ENCODE measurements at regions not wholly inside any gene's neighbourhood (a gene's known extent, or its start where the extent isn't known, plus 50 kb on each side); places are given as distances from the start of the nearest gene placed in this dataset.
"Not testable (repeated sequence)": the region's sequence is repeated elsewhere in the genome, so short reads cannot be mapped to it uniquely, and the experiment has no call there.

DNA sequence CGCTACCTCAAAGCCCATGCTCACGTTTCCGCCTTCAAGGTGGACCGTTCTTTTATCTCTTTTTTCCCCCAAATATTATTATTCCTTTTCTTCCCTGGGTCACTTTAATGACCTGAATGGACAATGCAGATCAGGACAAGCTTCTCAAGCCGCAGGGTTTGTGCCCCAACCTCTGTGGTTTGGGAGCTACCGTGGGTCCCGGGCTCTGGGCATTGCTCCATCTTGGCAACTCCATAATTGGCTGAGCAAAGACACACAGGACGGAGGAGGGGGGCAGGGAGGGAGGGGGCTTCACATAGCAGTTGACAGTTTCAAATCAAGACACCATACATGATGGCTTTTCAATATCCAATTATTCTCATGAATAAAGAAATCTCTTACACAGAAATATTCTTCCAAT, 308.1 kb upstream of the FZD8 start:
- no peak for DNase-seq

DNA sequence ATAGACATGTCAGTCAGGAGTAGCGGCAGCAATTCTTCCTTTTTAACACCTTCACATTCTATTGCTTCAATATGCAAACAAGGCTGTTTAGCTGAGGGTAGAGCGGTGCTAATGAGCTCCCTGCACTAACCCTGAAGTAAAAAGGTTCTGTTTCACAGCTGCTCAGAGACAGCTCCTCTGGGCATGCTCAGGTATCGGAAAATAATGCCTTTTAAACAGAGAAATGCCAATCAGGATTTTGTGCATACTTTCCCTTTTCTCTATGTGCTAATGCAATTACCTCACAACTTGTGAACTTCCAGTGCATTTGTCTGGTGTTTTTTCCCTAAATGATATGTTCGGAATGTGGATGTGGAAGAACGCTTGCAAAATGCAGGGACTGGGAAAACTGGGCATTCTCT, 307.7 kb upstream of the FZD8 start:
- DNase-seq, result peak; percentile 39

DNA sequence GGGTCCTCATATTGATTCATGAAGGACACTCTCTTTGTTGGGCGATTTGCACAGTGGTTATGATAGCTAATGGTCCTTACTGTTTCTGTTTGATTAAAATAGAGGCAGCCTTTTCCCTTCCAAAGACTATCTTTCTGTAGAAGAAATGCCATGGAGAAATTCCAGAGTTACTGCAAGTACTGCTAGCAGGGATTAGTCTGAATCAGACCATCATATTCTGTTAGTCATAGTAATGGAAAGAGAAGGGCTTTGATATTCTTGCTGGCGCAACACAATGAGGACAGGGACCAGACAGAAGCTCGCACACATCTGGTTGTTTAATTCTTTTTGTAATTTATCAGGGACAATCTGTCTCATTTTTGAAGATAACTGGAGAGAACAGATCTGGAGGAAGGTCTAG, 304.5 kb upstream of the FZD8 start:
- DNase-seq, result no peak

DNA sequence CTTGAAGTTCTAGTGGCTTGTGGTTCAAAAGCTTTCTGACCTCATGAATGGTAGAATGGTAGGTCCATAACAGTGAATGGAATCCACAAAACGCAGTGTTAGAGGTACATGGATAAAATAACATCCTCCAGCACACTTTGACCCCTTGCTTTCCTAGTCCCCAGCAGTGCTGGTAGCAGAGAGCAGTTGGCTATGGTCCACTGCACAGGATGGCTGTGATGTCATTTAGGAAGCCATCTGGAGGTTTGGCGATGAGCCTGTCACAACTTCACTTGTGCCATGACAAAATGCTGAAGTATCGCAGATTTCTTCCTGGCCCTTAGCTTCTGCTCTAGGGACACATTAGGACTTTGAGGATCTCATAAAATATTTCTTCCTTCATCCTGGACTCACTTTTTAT, 300.0 kb upstream of the FZD8 start:
- no peak for DNase-seq

DNA sequence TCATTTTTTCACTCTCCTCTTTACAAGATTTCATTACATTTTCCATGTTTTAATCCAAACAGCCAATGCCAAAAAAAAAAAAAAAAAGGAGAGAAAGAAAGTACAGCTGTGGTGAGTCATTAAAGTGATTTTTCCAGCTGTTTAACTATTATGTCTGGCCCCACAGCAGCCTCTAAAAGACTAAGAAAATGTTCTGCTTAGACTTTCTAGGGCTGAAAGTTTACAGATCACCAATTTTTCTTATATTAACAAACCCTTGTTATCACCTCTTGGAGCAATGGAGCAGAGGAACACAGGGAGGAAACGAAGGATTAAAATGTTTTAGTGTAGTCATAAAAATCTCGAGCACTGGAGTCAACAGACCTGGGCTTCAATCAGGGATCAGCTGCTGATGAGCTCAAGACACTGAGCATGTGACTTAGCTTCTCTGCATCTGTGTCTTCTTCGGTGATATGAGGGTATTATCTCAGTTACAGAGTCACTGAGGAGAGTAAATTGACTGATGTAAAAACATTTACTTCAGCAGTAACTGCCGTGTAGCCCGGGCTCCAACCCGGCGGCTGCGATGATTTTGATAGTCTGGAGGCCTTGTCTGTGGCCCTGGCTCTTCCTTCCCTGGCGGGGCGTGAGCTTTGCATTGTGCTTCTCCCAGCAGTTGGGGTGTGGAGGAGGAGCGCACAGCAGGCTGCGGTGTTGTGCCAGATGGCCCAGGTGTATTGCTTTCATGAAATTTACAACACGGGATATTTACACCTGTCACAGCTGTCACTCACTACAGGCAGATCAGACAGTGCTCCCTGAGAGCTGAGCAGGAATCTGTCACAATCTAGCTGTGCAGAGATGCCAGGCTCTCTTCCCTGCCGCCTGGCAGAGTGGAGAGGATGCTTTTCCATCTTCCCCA, 298.3 kb upstream of the FZD8 start:
- peak; percentile 52 for DNase-seq

DNA sequence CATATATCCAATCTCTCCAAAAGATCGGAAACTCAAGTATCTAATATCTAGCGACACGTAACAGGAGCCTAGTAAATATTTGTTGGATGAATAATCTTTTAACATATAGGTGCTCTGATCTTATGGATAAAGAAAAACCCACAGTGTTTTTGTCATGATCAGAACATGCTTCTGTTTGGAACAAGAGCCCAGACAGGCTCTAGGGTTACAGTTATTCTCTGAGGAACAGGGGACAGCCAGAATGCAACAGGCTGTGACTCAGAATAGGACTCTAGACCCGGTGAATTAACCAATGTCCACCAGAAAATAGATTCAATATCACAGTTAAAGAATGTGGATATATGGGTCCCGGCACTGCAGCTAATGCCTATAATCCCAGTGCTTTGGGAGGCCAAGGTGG, 296.1 kb upstream of the FZD8 start:
- DNase-seq, result no peak

DNA sequence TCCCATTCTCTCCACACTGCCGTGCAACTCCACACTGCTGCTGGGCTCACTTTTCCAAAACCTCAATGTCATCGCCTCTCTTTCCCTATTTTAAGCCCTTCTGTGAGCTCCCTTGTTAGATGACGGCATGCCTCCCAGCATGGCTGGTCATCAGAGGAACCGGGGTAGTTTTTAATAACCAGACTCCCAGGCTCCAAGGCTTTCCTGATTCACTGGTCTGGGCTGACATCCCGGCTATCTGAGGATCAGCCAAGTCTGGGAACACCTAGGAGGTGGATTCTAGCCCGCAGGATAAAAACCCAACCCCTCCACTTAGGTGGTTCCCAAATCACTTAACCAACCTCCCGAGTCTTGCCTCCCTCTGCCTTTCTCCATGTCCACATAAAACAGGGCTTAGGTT, 295.4 kb upstream of the FZD8 start:
- DNase-seq, result no peak

DNA sequence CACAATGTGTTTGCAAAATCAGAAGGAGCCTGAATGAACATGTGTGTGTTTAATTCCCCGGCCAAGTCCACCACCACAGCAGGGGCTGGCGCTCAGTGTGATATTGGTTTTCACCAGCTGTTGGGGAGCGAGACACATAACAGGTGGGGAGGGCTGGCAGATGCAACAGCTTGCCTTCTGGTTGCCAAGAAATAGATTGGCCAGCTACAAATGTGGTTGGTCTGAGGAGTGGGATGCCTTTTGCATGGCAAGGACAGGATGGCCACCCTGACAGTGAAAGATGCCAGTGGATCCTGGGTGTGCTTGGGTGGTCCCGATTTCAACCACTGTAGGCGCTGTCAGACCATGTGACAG, 292.5 kb upstream of the FZD8 start:
- DNase-seq, result no peak

DNA sequence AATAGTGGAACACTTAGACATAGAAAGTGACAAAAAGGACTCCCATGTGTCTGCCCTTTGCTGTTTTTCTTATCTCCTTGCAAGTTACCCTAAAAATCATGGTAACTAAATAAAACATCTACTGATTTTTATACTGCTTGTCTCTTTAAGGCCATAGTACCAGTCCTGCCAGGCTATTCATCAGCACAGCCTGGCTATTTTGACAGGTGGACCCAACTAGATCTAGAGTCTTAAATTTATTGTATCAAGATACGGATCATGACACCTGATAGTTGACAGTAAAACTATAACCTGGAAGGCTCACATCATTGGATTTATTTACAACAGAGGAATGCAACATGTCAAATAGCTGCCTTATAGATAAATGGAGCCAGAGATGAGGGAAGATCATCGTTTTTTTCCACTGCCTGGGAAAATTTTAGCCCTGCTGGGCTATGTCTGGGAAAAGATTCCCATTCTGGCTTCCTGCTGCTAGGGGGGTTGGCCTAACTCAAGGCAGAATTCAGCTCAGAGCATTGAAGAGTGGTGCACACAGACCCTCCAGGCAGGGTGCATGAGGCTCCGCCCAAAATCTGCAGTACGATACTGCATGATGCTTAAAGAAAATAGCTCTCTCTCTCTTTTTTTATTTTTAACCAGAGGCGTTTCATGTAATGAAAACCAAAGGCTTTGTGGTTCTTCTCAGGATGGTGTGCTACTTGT, 292.0 kb upstream of the FZD8 start:
- peak; percentile 51 for DNase-seq

DNA sequence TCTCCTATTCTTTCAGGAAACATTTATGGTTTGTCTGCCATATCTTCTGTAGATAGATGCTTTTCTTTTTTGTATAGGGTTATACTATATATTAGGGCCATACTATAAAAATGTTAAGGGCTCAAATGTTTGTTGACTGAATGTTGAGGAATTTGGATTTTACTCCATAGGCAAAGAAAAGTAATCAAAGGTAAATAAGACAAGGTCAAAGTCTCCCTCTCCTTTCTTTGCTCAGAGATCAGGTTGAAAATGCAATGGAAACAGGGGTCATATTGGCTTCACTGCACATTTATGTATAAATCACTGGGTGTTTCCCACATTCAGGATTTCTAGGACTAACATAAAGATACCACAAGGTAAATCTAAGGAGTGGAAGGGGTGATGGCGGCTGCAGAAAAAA, 291.4 kb upstream of the FZD8 start:
- DNase-seq, result no peak

DNA sequence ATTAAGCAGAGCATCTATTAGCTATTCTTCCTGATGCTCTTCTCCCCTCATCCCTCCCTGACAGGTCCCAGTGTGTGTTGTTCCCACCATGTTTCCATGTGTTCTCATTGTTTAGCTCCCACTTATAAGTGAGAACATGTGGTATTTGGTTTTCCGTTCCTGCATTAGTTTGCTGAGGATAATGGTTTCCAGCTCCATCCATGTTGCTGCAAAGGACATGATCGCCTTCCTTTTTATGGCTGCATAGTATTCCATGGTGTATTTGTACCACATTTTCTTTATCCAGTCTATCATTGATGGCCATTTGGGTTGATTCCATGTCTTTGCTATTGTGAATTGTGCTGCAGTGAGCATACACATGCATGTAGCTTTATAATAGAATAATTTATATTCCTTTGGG, 287.9 kb upstream of the FZD8 start:
- not testable (repeated sequence) for DNase-seq

DNA sequence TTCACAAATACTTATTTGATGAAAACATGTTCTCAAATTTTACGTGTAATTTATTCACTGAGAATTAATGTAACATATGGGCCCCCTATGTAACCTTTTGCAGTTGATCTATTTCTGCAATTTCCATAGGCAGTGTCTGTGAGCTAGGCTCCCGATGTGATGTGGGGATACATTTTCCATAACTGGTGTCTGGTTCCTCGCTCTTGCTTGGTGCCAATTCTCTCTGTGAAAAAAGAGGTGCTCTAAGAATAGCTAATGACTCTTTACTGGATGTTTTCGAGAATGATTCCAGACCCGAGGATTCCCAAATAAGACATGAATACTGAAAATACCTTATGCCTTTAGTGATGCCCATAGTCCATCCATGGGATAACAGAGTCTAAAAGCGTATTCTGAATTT, 286.7 kb upstream of the FZD8 start:
- no peak for DNase-seq

DNA sequence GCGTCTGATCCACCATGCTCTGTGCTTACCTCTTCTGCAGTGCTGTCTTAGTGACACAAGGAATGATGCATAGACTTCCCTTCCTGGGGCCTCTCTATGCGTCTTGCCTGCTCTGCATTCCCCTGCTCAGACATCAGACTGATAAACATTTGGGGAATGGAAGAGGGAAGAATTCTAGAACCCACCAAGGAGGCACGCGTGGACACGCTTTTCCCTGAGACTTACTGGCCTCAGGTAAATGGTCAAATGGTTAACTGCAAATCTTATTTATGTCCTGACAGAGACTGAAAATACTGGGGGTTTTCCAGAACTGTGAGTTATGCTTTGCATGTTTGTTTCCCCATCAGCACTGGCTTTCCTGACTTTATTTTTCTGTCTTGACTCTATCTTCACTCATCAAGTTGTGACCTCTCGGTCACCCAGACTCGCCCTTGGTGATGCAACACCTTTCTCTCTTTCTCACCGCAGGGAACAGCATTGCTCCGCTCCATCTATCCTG, 285.9 kb upstream of the FZD8 start:
- DNase-seq, result no peak

DNA sequence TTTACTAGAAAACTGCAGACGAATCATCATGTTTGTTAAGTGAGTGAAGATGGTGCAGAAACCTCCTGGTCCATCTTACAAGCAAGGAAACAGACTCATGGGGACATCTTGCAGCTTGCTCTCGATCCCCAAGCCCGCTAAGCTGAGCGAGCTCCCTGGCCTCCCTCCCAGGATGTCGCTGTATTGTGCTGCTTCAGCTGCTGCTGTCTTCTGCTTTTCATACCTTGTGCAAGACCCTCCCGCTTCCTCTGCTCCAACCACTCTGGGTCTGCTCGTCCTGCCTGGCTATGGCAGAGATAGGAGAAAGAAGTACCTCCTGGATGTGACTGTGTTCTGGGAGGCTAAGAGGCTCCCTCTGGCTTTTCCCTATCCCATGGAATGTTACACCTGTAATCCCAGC, 285.2 kb upstream of the FZD8 start:
- no peak for DNase-seq

DNA sequence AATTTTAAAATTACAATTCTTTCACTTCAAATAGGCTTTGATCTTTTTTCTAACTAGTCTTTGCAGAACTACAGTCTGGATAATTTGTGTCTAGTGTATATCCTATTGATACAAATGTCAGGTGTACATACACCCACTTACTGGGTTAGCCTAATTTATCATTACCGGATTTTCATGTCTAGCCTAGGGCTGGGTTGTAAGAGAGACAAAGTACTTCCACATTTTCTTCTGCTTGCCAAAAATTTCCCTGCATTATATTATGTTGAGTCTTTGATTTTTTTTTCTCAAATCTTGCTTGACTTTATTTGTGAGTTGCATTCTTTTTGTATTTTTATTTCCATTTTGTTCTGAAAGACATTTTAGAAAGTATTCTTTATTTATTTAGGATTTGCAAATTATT, 284.8 kb upstream of the FZD8 start:
- no peak for DNase-seq

DNA sequence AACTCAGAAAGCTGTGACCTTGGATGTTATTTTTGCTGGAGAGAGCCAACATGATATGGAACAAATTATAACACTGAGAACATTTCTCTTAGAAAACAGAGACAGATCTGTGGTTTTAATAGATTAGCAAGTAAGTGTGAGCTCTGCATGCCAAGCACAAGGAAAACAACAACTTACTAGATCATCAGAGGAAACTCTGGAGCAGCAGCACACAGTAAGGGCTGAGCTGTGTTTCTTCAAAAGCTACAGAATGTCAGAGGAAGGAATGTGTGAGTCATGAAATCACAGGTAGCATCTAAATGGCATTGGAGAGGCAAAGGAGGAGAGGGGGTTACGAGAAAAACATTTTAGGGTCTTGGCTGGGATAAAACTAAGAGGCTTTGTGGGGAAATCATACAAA, 283.4 kb upstream of the FZD8 start:
- DNase-seq, result no peak

DNA sequence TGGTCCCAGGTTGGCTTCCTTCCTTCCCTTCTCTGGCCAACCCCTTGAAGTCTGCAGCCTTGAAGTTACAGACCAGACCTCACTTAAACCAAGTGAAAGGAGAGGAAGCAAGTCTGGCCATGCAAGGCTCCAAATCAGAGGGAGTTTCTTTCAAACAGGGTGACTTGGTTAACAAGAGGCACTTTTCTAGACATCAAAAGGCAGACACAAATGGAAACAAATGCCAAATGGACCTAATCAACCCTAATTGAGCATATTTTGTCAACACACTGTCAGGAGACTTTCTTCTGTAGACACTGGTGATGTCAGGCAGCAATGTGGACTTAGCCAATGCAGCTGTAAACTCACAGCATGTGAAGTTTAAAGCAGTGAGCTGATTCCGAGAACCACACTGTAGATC, 282.7 kb upstream of the FZD8 start:
- no peak for DNase-seq

DNA sequence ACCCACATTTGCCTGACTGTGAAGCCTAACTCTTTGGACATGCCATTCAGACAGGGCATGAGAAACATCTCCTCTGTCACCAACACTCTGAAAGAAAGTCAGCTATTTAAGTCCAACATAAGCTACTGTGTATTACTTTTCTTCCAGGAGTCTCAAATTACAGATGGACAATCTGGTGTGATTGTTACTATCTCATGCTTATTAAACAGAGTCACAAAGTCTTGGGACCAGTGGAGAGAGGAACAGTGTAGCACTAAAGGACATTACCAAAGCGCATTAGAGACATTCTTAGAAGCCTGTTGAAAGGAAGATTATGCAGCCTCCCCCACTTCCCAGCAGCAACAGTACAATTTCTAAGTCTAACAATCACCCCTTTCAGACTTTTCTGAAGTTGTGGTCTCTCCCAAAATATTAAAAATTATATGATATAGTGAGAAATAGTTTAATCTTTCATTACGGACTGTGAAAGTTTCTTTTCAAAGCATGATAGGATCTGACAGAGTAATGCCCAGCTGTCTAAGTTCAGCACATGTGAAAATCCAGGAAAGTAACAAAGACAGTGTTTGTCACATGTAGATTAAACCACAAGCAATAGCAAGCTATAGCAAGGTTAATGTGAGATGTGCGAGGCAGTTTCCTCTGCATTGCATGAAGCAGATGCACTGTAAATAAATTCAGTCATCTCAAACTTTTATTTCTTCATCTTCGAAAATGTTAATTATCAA, 280.9 kb upstream of the FZD8 start:
- no peak for DNase-seq

DNA sequence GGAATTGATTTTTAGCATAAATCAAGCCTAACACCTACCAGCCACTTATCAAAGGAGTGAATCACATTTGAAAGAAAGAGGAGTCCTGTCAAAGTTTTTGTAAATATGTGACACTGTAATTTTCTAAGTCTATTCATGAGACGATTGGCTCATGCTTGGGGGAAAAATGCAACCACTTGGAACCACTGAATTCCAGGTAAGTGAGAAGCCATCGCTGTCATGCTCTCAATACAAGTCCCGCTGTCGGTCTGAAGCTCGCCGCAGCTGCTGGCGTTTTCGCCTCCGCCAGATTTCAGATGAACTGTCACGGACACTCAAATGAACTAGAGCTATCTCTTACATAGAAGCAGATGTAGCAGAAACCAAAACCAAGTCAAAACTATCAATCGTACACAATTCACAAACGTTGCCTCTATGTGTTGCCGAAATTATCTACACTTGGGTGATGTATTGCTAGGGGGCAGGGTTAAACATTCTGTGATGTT, 279.8 kb upstream of the FZD8 start:
- no peak for DNase-seq

DNA sequence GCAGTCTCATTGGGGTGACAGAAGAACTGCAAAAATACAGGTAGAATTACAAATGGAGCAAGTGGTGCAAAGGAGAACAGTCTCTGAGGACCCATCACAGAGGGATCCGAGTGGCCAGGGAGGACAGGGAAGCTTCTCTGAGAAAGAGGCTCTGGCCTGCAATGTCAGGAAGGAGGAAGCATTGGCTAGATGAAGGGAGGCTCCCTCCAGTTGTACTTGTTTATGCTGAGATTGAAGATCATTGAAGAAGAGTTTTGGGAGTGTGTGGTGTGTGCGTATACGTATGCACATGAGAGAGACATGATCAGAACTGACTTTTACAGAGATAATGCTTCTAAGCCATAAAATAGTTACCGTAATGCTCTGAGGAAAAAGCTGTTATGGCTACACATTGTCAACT, 274.7 kb upstream of the FZD8 start:
- DNase-seq, result no peak

DNA sequence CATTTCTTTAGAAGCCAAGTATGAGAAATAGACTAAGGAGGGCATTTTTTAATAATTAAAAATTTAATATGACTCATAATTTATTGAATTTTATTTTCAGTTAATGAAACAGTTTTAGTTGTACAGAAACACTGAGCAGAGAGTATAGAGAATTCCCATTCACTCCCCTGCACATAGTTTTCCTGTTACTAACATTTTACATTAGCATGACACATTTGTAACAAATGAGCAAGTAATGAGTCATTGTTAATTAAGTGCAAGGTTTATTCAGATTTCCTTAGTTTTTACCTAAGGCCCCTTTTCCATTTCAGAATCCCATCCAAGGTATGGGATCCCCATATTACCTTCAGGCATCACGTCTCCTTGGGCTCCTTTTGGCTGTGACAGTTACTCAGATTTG, 271.5 kb upstream of the FZD8 start:
- DNase-seq, result no peak

DNA sequence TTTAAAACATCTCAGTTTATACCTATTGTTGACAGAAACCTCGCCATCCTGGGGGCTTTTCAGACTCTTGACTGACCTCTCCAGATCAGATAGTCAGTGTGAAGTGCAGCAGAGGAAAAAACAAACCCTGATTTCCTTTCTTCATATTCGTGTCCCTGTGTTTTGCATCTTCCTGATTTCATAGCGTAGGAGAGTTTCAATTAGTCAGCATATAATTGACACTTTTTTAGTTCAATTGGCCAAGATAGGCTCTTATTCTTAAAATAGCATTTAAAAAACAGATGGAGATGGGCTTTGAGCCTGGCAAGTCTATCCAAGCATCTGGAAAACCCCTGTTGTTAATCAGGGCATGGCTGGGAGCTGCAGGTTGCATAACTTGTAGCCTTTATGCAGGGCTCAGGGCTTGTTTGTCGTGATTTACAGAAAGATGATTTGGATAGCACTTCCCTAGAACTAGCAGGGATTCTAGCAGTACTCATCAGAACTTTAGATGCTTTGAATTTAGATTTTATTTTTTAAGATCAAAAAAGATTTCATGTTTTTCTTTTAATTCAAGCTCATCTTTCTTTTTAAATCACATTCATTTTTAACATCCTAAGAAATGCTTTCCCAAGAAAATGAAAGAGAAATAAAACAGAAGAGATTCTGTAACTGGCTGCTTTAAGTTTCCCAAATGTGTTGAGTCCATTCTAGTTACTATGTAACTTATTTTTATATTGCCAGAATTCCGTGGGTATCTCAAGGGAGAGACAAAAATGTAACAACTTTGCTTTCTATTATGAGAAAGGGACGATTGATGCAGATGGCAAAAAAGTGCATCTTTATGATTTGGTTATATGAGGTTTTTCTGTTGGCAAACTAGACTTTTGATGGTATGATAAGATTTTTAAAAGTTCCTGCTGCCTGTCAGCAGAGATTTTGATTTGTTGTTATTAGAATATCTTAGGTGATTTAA, 270.8 kb upstream of the FZD8 start:
- no peak for DNase-seq

Measured in retina (tissue), 1 donor.